ENCODE measurements at regions not wholly inside any gene's neighbourhood (a gene's known extent, or its start where the extent isn't known, plus 50 kb on each side); places are given as distances from the start of the nearest gene placed in this dataset.

GRCh38 chr5:96035796-96036195 lies 74.1 kb upstream of the ELL2 start:
- no peak for DNase-seq (ENCODE audit: low read depth)

DNA sequence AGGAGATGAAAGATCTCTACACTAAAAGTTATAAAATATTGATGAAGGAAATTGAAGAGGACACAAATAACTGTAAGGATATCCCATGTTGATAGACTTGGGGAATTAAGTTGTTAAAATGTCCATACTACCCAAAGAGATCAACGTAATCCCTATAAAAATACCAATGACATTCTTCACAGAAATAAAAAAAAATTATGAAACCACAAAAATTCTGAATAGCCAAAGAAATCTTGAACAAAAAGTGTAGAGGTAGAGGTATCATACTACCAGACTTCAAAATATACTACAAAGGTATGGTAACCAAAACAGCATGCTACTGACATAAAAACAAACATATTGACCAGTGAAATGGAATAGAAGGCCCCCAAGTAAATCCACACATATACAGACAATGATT lies 71.5 kb upstream of the ELL2 start:
- peak; percentile 41 for DNase-seq (ENCODE audit: low read depth)

DNA sequence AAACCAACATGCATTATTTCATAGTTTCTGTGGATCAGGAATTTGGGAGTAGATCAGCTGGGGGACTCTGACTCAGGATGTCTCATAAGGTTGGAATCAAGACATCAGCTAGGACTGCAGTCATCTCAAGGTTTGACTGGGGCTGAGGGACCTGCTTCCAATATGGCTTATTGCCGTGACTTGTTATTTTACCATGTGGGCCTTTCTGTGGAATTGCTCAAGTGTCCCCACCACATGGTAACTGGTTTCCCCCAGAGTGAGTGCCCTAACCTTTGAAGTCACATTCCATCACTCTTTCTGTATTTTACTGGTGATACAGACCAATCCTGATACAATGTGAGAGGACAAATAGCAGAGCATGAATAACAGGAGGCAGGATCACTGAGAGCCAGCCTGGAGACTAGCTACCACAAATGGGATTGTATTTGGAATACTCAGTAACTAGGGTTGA lies 70.2 kb upstream of the ELL2 start:
- DNase-seq (ENCODE audit: low read depth) = peak; percentile 95

- no peak for DNase-seq (ENCODE audit: low read depth)
These were observed 69.5 kb upstream of the ELL2 start for GRCh38 chr5:96031180-96031579.

DNA sequence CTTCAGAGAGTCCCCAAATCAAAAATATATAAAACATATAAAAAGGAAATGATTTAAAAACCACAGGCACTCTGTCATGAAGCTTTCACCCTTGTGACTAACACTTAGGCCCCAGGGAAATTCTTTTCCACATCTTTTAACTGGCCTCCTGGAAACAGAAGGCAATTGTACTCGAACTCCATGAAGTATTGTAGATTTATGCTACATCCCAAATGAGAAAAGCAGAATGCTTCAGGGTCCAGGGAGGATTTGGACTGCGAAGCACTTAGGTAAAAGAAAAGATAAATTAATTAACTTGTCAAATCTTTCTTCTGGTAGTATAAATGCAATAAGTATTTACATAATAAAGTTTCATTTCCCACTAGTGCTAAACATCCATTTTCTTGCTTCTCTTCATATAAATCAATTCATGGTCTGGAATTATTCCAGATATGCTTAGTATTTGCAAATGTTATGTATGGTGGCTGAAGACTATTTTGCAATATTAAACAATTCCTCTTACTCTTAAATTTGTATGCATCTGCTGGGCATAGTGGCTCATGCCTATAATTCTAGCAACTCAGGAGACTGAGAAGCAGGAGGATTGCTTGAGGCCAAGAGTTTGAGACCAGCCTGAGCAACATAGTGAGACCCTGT lies 64.9 kb upstream of the ELL2 start:
- peak; percentile 94 for DNase-seq (ENCODE audit: low read depth)

DNA sequence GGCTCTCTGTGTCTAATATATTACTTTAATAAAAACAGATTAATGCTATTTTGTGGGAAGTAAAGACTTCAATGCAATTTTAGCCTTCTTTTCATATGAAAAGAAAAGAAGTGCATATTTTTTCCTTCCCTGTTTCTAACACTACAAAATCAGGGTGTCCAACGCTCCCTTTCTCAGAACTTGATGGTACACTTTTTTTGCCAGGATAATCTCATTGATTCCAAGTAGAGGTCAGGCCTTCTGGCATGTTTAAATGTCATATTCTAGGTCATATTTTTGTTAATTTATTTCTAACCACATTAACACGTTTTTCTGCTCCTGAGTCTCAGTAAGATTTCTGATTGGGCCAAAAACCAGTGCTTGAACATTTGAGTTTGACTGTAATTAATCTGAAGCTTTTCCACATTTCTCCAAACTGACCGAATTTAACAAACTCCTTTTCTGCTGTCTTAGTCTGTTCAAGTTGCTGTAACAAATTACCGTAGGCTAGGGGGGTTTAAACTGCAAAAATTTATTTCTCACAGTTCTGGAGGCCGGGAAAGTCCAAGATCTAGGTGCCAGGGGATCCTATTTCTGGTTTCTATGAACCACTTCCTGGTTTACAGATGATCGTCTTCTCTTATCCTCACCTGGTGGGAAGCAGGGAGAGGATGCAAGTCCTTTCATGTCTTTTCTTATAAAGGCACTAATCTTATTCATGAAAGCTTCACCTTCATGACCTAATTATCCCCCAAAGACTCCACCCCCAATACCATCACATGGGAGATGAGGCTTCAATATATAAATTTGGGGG lies 63.2 kb upstream of the ELL2 start:
- no peak for DNase-seq (ENCODE audit: low read depth)

GRCh38 chr5:96023518-96023917 lies 61.9 kb upstream of the ELL2 start:
- peak; percentile 77 for DNase-seq (ENCODE audit: low read depth)

GRCh38 chr5:96022971-96023370 lies 61.3 kb upstream of the ELL2 start:
- peak; percentile 51 for DNase-seq (ENCODE audit: low read depth)

DNA sequence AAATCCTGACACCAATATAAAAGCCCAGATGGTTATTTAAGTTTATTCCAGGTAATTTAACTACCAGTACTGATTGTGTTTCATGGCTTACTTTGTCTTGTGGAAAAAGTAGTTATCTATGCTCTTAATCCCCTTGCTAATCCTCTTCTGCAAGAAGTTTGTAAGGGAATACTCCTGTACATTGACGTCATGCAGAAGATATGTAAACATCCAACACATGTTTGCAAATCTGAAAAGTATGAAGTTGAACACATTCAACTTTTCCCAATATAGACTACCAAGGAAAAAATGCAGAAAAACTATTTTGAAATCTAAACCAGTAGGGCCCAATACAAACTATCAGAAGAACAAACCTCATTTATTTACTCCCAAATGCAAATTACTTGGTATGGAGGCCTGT lies 56.3 kb upstream of the ELL2 start:
- peak; percentile 87 for DNase-seq (ENCODE audit: low read depth)

- DNase-seq (ENCODE audit: low read depth) = no peak
These were observed 54.6 kb upstream of the ELL2 start for GRCh38 chr5:96016216-96016615.

DNA sequence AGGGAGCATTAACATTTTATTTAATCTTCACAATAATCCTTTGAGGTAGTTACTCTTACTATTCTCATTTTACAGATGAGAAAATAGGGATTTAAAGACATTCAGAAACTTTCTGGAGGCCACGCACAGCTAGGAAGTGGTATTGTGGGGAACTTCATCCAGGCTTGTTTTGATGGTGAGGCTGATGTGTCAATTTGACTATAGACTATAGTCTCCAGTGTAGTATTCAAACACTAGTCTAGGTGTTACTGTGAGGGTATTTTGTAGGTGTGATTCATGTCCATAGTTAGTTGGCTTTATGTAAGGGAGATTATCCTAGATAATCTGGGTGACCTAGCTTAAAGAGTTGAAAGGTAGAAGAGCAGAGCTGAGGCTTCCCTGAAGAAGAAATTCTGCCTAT lies 54.1 kb upstream of the ELL2 start:
- no peak for DNase-seq (ENCODE audit: low read depth)

DNA sequence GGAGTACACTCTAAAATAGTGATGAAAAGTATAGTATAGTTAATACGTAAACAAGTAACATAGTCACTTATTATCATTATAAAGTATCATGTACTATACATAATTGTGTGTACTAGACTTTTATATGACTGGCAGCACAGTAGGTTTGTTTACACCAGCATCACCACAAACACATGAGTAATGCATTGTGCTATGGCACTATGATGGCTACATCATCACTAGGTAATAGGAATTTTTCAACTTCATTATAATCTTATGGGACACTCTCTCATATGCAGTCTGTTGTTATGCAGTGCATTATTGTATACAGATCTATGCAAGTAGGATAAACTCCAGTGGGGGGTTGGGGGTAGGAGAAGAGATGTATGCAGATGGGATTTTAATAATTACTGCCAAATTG lies 52.7 kb upstream of the ELL2 start:
- DNase-seq (ENCODE audit: low read depth) = peak; percentile 71

GRCh38 chr5:96013254-96013653 lies 51.6 kb upstream of the ELL2 start:
- DNase-seq (ENCODE audit: low read depth) = no peak

- DNase-seq (ENCODE audit: low read depth) = no peak
These were observed 50.7 kb upstream of the ELL2 start for GRCh38 chr5:96012399-96012798.

Data from ELR (cell line).